ENCODE measurements at regions not wholly inside any gene's neighbourhood (a gene's known extent, or its start where the extent isn't known, plus 50 kb on each side); places are given as distances from the start of the nearest gene placed in this dataset.

GRCh38 chr5:35342664-35343063 is 112.4 kb upstream of the PRLR start:
- H3K23ac ChIP-seq (ENCODE audit: low read depth, low read length): no peak overlapping the region
- intact Hi-C loops (cut with micrococcal nuclease) (no loop called here), dilution Hi-C loops (cut with HindIII; ENCODE audit: low sequenced_read_pairs, unreplicated experiment) (no loop called here), in situ Hi-C loops (cut with MboI; ENCODE audit: low sequenced_read_pairs) (no loop called here)
- POLR2A ChIA-PET (ENCODE audit: unreplicated experiment): no interaction called here
- H3K9me1 ChIP-seq (ENCODE audit: insufficient read depth, low read length): no peaks in the 10 kb centered on the region
- CTCF ChIA-PET: no interaction called here
- H2BK120ac ChIP-seq (ENCODE audit: low read depth, low read length): no peak overlapping the region
- H4K20me1 ChIP-seq (ENCODE audit: insufficient read depth, low read length): no peaks in the 10 kb centered on the region
- H3K56ac ChIP-seq (ENCODE audit: extremely low read depth, insufficient read depth, low read length): no peak overlapping the region
- no peaks in the 10 kb centered on the region for H3K4me1 ChIP-seq (ENCODE audit: control insufficient read depth, insufficient read depth, low read length)
- H4K8ac ChIP-seq (ENCODE audit: low read depth in 2 of 2, low read length in 2 of 2): no peak overlapping the region
- no peak overlapping the region for H3K4ac ChIP-seq (ENCODE audit: low read depth, low read length)
- no peaks in the 10 kb centered on the region for H3K9me3 ChIP-seq (ENCODE audit: control insufficient read depth, insufficient read depth, low read length)
- no peak overlapping the region for H3K18ac ChIP-seq (ENCODE audit: low read depth, low read length)
- DNase-seq (no peak), ATAC-seq (ENCODE audit: low read depth) (no peak)
- no peaks in the 10 kb centered on the region for H3K79me1 ChIP-seq (ENCODE audit: low read depth in 1 of 2, low read length in 2 of 2)
- no peak overlapping the region for H2AK9ac ChIP-seq (replicated peaks; ENCODE audit: low read depth, low read length, poor library complexity)
- H4K91ac ChIP-seq (ENCODE audit: insufficient read depth, low read depth, low read length): no peak overlapping the region
- no peak overlapping the region for H3K9ac ChIP-seq (ENCODE audit: low read depth, low read length)
- no peak overlapping the region for H3K4me3 ChIP-seq (ENCODE audit: insufficient read depth, low read depth, low read length)
- no peak for TF ChIP-seq MXI1 (IDR thresholded peaks at IDR 0.05; ENCODE audit: borderline replicate concordance, low read depth, low read length)
- no peak for TF ChIP-seq MAZ (IDR thresholded peaks at IDR 0.05; ENCODE audit: borderline replicate concordance, low read depth, low read length)
- TF ChIP-seq USF2 (IDR thresholded peaks at IDR 0.05; ENCODE audit: low read depth, low read length): no peak
- TF ChIP-seq NFE2L2 (IDR thresholded peaks at IDR 0.05; ENCODE audit: low read depth, low read length): no peak
- TF ChIP-seq ELK1 (IDR thresholded peaks at IDR 0.05; ENCODE audit: borderline replicate concordance, low read depth, low read length): no peak
- TF ChIP-seq MAFK (IDR thresholded peaks at IDR 0.05; ENCODE audit: low read depth, low read length): no peak
- TF ChIP-seq CEBPB (IDR thresholded peaks at IDR 0.05; ENCODE audit: low read depth, low read length): no peak
- TF ChIP-seq SMC3 (IDR thresholded peaks at IDR 0.05; ENCODE audit: low read depth, low read length): no peak
- TF ChIP-seq RAD21 (IDR thresholded peaks at IDR 0.05; ENCODE audit: low read length): no peak
- TF ChIP-seq RCOR1 (IDR thresholded peaks at IDR 0.05; ENCODE audit: insufficient replicate concordance, low read length): no peak
- TF ChIP-seq RFX5 (IDR thresholded peaks at IDR 0.05; ENCODE audit: low read depth, low read length): no peak
- TF ChIP-seq FOS (IDR thresholded peaks at IDR 0.05; ENCODE audit: low read depth, low read length): no peak
- TF ChIP-seq POLR2A (IDR thresholded peaks at IDR 0.05; ENCODE audit: low read depth, low read length): no peak
- no peak for TF ChIP-seq CTCF (conservative IDR thresholded peaks at IDR 0.05; ENCODE audit: low read depth, low read length)
- TF ChIP-seq BHLHE40 (IDR thresholded peaks at IDR 0.05; ENCODE audit: low read depth, low read length): no peak
- TF ChIP-seq CHD1 (IDR thresholded peaks at IDR 0.05; ENCODE audit: low read depth, low read length): no peak
- H2BK15ac ChIP-seq (ENCODE audit: low read depth, low read length): no peak overlapping the region
- no TSS peak for BruUV-seq (replicated peaks)
- no peak overlapping the region for H3K14ac ChIP-seq (replicated peaks; ENCODE audit: low read depth, low read length)
- no peak overlapping the region for H2AFZ ChIP-seq (replicated peaks; ENCODE audit: low read length, poor library complexity)
- no peaks in the 10 kb centered on the region for H3K27me3 ChIP-seq (ENCODE audit: control insufficient read depth, insufficient read depth, low read length)
- no peak overlapping the region for H2BK5ac ChIP-seq (ENCODE audit: low read depth, low read length, poor library complexity, severe bottlenecking)
- no peak overlapping the region for H4K5ac ChIP-seq (ENCODE audit: low read depth, low read length)
- no peak overlapping the region for H3K4me2 ChIP-seq (ENCODE audit: low read depth, low read length)
- H3K36me3 ChIP-seq (ENCODE audit: control insufficient read depth, insufficient read depth, low read length): no peaks in the 10 kb centered on the region
- H3K27ac ChIP-seq (ENCODE audit: insufficient read depth, low read length): no peak overlapping the region
- no peak overlapping the region for H2BK20ac ChIP-seq (ENCODE audit: low read depth, low read length)
- no peak overlapping the region for H2AK5ac ChIP-seq (ENCODE audit: low read depth, low read length)

Data from IMR-90 (cell line).